MV-4-11 (cell line): ENCODE measurements at regions not wholly inside any gene's neighbourhood (a gene's known extent, or its start where the extent isn't known, plus 50 kb on each side); places are given as distances from the start of the nearest gene placed in this dataset.

Source experiments
- DNase-seq: peaks from one replicate; lab custom pipeline; 2025; lab: John Stamatoyannopoulos, UW

DNA sequence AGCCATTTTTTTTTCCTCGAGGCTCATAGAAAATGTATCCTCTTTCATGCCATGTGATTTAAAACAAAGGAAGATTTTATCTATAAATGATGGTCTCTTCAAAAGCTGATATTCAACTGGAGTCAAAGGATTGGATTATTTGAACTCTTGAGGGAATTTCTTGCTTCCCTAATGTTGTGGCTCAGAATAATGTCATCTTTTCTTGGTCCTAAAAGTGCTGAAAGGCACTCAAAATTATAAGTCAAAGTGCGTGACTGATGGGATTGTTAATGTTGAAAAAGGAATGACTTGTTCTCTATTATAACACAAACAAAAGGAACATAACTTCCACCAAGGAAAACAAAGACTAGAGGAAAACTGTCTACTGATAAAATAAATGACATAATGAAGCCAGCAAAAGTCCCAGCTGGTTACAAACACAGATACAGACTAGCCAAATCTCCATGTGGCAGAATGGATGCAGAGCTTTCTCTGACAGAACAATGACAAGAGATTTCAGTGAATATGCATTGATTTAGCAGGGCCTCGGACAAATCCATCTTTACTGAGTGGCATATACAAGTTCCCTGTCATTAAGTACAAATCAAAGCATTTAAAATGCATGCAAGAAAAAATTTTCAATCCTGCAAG is 552.6 kb downstream of the GBA3 start:
- no peak for DNase-seq

DNA sequence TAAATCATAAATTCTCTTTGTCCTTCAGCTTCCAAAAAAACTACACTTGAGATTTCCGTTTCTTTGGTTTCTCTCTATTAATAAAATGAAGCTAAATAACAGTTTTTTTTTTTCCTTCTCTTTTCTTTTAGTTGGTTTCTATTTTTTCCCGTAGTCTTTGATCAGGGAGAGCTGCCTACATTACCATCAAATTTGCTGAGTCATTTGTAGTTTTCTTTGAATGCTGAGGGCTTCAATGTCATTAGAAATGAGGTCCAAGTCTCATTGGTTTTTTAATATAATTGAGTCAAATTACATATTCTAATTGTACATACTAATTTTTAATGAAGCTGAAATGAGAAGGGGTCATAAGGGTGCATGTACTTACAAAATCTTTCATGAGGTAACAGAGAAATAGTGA is 550.2 kb downstream of the GBA3 start:
- no peak for DNase-seq

DNA sequence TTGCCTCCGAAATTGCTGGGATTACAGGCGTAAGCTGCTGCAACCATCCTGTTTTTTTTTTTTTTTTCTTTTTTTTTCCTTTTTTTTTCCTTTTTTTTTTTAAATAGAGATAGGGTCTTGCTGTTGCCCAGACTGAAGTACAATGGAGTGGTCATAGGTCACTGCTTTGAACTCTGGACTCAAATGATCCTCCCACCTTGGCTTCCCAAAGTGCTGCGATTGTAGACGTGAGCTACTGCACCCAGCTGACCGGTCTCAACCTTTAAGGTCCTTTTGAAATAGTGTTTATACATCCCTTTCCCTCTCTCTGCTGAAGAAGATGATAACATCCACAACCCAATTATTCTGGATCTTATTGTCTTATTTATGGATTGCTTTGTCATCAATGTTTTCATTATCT is 548.7 kb downstream of the GBA3 start:
- no peak for DNase-seq

DNA sequence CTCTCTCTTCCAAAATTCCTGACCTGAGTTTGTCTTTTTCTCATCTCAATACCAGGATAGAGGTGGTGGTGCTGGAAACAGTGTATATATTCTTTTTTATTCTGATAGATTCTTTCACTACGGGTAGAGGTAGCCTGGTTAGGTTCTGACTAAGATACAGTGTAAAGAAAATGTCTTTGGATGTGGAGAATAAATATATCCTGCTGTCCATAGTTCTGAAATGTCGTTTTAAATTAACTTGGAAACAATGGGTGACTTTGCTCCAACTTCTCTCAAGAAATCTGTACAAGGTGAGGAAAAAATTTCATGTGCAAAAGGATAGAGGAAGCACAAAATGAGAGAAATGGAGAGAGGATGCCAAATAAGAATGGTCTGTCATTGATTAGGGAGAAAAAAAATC is 546.1 kb downstream of the GBA3 start:
- no peak for DNase-seq

DNA sequence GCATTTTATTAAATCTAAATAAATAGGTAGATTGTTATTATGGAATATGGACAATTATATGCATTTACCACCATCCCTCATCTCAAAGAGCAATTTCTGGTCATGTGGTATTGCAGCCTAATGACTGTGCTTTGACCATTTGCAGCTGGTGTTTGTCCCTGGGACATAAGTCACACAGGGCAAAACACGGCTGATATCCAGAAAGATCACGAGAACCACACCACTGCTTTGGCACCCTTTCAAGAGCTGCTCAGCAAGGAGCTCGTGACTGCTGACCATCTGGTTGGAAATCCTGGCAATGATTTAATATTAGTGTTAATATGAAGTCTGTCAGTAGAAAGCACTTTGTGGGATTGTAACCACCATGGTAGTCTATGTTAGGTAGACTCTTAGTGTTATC is 545.0 kb downstream of the GBA3 start:
- DNase-seq, result no peak

DNA sequence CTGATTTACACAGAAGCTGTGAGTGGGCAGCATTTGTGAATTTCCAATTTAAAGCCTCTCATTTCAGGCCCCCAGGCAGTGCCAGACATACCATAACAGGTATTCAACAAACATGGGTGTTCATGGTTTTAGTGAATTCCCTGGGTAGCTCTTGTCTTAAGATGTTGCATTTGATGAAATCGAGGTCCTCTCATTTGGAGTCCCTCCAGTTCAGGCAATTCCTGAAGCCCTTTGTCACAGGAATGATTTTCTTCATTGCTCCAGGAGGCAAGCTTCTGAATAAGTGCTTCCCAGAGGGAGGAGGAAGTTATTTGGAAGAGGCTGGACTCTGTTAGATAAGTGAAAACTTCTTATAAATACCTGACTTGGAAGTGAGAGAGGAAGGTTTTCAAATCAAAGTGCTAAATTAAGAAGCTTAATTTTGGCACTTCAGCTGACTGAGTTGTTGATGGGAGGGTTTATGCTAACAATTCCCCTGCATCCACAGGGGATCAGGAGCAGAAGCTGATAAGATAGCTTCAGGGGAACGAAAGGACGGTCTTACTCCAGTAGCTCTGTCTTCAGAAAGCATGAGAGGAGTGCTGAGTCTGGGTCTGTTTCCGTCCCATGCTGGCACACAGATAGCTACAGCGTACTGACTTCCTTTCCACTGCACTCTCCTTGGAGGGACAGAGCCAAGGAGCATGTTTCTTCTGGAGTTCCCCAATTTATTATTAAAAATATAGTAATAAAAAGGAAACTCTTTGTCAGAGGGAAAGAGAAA is 543.1 kb downstream of the GBA3 start:
- no peak for DNase-seq

DNA sequence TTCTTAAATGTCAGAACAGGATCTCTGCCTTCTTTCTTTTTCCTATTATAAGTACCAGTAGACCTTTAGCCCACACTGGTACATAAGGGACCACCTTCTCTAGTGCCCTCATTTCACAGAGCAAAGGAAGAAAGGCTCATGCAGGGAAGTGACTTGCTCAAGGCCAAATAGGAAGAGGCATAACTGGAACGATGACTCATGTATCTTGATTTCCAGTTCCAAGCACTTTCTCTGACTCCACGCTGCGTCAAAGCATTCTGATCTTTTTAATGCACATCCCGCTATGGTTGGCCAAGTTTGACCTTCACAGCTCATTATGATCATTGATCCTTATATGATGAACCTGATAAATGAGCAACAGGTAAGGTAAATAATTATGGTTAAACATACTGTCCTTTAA is 542.0 kb downstream of the GBA3 start:
- no peak for DNase-seq

DNA sequence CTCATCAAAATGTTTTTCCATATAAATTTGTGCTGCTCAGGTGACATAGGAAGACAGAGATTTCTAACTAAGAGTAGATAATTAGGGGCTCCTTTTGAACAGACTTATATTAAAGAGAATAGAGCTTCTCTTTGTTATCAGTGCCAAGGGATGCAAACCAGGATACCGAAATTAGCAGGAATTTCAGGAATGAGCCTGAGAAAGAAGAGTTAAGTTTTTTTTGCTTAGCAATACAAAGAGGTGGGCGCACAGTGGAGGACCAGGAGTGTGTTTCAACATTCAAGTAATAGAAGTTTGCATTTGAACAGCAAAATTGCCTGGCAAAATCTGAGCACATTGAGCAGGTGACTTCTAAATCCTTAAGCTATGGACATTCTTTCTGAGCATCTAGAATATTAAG is 541.3 kb downstream of the GBA3 start:
- DNase-seq, result no peak

DNA sequence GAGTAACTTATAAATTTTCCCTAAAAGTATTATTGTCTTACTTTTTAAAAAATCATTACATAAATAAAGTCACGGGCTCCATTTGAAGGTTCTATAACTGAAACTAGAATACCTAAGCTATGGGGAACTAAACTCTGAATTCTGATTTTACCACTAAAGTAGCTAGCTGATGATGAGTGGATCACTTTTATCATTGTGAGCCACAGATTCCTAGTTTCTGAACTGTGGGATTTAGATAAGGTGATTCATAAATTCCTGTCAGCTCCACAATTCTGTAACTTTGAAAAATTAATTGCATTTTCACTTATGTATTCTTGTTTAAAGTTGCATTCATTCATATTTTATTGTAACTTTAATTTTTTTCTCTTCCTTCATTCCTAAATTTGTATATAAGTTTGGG is 540.9 kb downstream of the GBA3 start:
- DNase-seq, result no peak

DNA sequence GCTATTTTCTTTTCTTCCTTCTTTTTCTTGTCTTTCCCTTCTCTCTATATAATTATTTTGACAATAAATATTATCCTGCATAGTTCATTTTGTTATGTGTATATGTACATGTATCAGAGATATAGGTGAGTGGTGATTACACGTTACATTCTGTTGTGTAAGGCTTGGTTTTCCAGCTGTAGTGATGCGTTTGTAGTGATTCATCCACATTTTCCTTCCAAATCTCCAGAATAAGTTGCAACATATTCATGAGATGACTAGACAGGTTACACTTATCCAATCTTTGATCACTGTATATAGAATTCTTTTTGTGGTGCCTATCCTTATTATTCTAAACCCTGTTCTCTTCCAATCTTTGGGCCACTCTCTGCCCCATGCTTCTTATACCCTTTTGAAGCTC is 540.2 kb downstream of the GBA3 start:
- DNase-seq, result no peak

DNA sequence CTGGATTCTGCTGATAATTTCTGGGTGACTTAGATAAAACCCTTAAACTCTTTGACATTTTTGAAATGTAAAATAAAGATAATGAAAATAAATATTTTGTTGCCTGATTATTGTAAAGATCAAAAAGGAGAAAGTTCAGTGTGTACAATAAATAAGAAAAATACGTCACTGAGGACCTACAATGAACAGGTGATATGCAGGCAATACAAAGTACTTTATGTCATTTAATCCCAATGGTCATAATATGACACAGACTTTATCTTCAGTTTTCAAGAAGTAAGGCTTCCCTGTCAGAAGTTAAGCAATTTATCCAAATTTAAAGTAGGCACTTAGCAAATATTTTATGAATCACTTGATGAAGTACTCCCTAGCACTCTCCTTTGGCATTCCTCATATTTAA is 532.8 kb downstream of the GBA3 start:
- DNase-seq, result no peak

DNA sequence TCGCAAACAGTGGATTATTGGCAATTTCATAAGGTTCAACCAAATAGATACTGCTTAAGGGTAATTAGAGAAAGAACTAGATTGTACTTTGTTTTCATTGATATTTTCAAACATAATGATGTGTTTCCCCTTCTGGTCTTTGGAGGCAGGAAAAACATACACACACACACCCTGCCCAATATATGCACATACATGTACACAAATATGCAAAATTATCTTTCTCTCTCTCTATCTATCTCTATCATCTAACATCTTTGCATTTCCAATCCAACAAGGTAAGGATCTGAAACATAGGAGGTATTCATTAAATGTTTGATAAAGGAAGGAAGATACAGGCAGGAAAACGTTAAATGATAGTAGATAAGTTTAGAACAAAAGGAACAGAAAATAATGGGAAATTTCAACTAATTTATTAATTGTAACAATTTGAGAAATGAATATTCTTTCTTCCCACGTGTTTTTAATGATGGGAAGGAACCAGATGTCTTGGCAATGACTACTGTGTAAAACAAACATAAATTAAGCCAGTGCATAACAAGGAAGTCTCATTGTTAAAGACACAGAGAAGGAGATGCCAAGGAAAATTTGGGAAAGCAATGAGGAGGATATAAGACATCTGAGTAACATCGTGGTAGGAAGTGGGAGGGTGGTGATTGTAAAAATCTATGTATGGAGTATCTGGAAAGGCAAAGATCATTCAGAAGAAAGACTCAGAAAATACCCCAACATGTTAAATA is 532.1 kb downstream of the GBA3 start:
- DNase-seq, result no peak

DNA sequence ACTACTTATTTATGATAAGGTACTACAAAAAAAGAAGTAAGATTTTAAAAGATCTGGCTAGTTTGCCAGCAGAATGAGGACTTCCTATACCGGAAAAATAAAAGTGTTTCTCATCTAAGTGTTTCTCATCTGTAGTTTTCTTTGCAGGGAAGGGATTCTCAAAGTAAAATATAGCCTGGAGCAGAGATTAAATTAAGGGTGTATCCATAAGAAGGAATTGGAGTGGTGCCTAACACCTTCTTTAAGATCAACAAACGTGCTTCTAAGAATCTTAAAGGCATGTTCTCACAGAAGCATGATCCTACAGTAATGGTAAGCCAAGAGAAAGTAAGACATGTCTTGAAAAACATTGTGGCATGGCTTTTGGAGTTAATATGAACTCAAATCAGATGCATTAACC is 528.2 kb downstream of the GBA3 start:
- DNase-seq, result no peak

DNA sequence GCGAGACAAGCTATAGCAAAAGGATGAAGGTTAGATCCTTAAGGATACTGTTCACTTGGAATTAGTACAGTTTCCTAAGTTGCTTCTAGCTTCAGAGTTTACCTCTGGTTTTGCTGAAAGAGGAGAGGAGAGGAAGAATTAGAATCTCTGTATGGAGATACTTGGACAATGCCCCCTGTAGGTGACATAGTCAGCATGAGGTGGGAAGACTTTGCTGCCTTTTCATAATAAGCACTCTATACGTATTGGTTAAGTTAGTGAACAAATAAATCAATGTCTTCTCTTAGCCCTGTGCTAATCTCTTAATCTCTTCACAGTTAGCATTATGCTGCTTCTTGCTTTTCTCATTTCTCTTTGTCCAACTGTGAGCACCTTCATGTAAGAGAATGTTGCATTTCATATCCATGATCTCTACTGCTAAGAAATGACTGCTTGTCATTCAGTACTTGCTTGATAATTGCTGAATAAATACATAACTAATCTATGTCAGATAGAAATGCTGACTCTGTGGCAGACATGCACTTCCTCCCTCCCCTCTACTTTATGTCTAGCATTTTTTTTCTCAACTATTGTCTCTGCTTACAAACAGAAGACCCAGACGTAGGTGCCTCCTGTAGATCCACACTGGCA is 527.2 kb downstream of the GBA3 start:
- DNase-seq, result no peak

DNA sequence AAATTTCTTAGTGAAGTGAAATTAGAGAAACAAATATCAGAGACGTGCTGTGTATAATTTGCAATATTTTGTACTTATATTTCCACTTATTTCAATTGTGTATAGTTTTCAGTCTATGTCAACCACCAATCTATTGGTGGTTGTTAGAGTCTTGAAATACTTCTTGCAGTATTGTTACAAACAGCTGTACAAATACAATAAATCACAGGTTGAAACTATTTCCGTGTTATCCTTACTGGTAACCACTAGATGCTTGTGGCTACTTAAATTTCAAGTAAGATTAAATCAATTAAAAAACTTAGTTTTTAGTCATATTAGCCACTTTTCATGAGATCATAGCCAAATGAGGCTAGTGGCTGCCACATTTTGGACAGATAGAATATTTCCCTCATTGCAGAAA is 520.5 kb downstream of the GBA3 start:
- no peak for DNase-seq

DNA sequence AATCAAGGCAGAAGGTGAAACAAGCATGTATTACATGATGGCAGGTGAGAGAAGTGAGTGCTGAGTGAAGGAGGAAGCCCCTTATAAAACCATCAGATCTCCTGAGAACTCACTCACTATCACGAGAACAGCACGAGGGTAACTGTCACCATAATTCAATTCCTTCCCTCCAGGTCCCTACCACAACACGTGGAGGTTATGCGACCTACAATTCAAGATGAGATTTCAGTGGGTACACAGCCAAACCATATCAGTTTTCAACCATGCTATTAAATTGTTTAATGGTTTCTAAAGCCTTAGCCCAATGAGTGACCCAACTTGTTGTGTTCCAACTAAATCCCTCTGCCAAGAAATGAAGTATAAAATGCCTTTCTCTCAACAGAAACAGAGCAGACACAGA is 519.8 kb downstream of the GBA3 start:
- DNase-seq, result no peak

DNA sequence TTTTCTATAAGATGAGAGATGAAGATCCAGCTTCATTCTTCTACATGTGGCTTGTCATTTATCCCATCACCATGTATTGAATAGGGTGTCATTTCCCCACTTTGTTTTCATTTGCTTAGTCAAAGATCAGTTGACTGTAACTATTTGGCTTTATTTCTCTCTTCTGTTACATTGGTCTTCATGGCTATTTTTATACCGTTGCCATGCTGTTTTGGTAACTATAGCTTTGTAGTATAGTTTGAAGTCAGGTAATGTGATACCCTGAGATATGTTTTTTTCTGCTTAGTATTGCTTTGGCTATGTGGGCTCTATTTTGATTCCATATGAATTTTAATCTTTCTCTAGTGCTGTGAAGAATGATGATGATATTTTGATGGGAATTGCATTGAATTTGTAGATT is 514.3 kb downstream of the GBA3 start:
- DNase-seq, result no peak

DNA sequence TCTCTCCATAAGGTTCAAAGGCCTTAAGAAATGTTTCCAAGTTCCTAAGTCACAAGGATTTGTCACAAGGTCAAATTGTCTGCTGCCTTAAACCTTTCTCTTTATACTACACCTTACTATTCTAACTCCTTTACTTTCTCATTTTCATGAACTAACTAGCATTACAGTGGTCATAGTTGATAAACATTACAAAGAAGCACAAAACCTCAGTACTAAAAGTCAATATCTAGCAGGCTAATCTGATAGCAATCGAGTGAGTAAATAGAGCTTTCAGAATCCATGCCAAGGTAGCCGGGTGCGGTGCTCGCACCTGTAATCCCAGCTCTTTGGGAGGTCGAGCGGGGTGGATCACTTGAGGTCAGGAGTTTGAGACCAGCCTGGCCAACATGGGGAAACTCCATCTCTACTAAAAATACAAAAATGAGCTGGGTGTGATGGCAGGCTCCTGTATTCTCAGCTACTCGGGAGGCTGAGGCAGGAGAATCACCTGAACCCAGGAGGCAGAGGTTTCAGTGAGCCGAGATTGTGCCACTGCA is 510.0 kb downstream of the GBA3 start:
- DNase-seq, result no peak

DNA sequence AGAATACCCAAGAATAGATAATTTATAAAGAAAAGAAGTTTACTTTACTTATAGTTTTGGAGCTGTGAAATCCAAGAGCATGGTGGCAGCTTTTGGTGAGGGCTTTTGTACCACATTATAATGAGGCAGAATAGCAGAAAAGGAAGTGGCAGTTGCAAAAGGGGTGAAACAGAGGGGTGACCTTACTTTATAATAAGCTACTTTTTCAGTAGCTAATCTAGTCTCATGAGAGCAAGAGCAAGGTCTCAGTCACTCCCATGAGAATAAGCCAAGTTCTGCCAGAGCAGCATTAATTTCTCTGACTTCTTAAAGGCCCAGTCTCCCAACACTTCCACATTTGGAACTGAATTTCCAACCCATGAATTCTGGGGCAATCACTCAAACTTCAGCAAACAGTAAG is 502.0 kb downstream of the GBA3 start:
- peak; percentile 11 for DNase-seq

DNA sequence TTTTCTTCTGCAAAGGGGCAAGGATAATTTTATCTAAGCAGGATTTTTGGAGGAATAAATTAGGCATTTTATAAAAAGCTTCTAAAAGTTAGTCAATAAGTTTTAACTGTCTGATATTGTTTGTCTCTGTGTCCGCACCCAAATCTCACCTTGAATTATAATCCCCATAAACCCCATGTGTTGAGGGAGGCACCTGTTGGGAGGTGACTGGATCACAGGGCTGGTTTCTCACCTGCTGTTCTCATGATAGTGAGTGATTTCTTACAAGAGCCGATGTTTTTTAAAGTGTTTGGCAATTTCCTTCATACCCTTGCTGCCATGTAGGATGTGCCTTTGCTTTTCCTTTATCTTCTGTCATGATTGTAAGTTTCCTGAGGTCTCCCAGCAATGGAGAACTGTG is 481.4 kb downstream of the GBA3 start:
- DNase-seq, result no peak

DNA sequence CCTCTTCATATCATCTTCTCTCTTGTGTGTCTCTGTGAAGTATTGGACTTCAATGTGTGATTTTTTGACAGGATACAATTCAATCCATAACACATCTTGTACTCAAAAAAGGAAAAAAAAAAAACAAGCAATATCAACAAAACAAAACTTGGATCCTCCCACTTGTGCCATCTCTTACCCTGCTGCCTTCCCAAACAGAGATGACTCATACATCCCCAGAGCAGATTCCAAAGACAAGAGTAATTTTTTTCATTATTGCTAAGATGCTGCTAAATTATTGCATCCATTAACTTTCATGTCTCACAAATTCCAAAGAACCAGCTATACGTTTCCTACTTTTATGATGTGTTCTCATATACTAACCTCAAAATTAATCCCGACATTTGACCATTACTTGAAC is 479.2 kb downstream of the GBA3 start:
- no peak for DNase-seq

DNA sequence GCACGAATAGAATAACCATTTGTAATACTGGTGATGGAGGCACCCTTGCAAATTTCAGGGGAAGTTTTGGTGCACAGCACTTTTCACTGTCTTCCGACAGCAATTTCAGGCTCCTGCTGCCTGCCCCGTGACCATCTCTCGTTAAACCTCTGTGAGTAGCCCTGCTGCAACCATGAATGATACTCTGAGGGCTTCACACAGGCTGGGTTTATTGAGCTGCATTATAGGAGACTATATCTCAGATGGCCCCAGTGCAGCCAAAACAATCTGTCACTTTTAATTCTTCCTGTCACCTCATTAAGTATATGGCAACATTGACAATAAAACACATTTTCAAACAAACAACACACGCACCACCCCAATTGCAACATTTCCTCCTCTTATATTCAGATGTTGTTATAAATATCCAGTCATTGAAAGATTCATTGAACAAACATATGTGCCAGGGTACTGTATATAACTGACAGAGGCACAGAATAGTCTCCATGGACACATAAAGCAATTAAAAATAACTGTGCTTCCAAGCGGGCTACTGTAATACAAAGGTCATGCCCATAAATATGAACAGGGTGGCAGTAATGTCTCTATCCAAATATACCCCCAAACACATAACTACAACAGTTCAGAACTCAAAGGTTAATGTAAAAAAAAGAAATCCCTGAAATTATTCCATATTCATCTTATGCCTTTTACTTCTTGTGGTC is 477.0 kb downstream of the GBA3 start:
- DNase-seq, result no peak
